ENCODE measurements at regions not wholly inside any gene's neighbourhood (a gene's known extent, or its start where the extent isn't known, plus 50 kb on each side); places are given as distances from the start of the nearest gene placed in this dataset.

GRCh38 chr6:81590314-81590691 is 162.2 kb downstream of the TENT5A start:
- TF ChIP-seq POLR2A (IDR thresholded peaks at IDR 0.05) (no peak), CTCF (IDR thresholded peaks at IDR 0.05) (no peak)

Measured in lower leg skin (tissue), 3 donors.